ENCODE measurements at regions not wholly inside any gene's neighbourhood (a gene's known extent, or its start where the extent isn't known, plus 50 kb on each side); places are given as distances from the start of the nearest gene placed in this dataset.

DNA sequence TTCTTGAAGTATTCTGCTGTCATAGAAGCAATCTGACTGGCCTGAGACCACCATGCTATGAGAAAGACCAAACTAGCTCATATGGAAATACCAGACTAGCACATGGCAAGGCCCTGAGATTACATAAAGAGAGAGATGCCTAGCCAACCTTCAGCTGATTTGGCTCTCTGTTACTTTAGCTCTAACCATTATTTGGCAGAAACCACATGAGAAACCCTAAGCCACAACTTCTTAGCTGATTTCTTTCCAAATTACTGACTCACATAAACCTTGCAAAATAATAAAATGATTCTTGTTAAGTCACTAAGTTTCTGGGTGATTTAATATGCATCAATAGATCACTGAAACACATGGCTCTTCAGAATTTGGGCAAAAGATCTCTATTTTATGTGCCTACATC is 295.0 kb upstream of the ZNF521 start:
- Histone ChIP-seq H3K36me3 (ENCODE audit: low read depth, missing control alignments) (no peaks in the 10 kb centered on the region), H3K27me3 (no peaks in the 10 kb centered on the region), H3K4me3 (no peak overlapping the region), H3K9me3 (no peaks in the 10 kb centered on the region), H3K4me1 (no peaks in the 10 kb centered on the region), H3K27ac (no peak overlapping the region)
- no peak for DNase-seq
- TF ChIP-seq, protein P1, sequence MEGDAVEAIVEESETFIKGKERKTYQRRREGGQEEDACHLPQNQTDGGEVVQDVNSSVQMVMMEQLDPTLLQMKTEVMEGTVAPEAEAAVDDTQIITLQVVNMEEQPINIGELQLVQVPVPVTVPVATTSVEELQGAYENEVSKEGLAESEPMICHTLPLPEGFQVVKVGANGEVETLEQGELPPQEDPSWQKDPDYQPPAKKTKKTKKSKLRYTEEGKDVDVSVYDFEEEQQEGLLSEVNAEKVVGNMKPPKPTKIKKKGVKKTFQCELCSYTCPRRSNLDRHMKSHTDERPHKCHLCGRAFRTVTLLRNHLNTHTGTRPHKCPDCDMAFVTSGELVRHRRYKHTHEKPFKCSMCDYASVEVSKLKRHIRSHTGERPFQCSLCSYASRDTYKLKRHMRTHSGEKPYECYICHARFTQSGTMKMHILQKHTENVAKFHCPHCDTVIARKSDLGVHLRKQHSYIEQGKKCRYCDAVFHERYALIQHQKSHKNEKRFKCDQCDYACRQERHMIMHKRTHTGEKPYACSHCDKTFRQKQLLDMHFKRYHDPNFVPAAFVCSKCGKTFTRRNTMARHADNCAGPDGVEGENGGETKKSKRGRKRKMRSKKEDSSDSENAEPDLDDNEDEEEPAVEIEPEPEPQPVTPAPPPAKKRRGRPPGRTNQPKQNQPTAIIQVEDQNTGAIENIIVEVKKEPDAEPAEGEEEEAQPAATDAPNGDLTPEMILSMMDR (IDR thresholded peaks at IDR 0.05), result no peak
- no peak for TF ChIP-seq POLR2A (IDR thresholded peaks at IDR 0.05)
- intact Hi-C loops (cut with DNase I; ENCODE audit: low total_unique reads), result no loop called here

DNA sequence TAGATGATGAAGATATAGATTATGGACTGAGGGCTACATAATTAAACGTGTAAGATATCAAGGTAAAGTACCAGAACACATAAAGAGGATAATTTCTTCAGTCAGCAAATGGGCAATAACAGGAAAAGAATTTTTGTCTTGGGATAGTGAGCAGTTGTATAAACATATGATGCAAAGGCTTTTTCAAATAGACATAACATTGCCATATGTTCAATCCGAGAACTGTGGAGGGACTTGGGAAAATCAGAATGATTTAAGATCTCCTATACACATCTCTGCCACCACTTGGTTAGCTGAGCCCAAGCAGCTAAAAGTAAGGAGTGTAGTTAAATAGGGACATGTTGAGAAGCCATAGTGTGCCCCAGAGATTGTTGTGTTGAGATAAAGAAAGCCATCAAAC is 287.6 kb upstream of the ZNF521 start:
- intact Hi-C loops (cut with DNase I; ENCODE audit: low total_unique reads), result no loop called here
- Histone ChIP-seq H3K4me3 (no peak overlapping the region), H3K27ac (no peak overlapping the region), H3K9me3 (no peaks in the 10 kb centered on the region), H3K27me3 (no peaks in the 10 kb centered on the region), H3K36me3 (ENCODE audit: low read depth, missing control alignments) (no peaks in the 10 kb centered on the region), H3K4me1 (no peaks in the 10 kb centered on the region)
- DNase-seq, result no peak
- 83 to 90% methylated on average over 2 of the region's 2 CpGs for WGBS, 2 donors
- TF ChIP-seq, protein P1 (IDR thresholded peaks at IDR 0.05), result no peak
- no peak for TF ChIP-seq POLR2A (IDR thresholded peaks at IDR 0.05)

DNA sequence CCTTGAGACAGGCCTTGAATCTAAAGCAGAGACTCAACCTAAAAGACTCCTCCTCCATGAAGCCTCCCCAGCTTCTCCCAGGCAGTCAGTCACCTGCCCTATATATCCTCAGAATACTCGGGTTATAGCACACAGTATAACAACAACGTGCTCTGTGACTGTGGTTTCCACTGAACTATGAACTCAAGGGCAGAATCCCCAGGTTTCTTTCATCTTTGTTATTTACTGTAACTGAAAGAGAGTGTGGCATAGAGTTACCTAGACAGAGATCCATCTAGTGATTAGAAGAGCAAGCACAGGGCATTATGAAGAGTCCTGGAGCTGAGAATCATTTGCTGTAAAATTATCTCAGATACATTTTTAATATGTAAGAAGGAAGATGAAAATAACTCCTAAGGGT is 281.6 kb upstream of the ZNF521 start:
- Histone ChIP-seq H3K27ac (no peak overlapping the region), H3K4me1 (no peaks in the 10 kb centered on the region), H3K9me3 (no peaks in the 10 kb centered on the region), H3K36me3 (ENCODE audit: low read depth, missing control alignments) (no peaks in the 10 kb centered on the region), H3K4me3 (no peak overlapping the region), H3K27me3 (no peaks in the 10 kb centered on the region)
- no peak for DNase-seq
- intact Hi-C loops (cut with DNase I; ENCODE audit: low total_unique reads), result no loop called here
- 82% methylated on average over 2 of the region's 2 CpGs for WGBS, 2 donors
- TF ChIP-seq POLR2A (IDR thresholded peaks at IDR 0.05), result no peak
- TF ChIP-seq, protein P1 (IDR thresholded peaks at IDR 0.05), result no peak

DNA sequence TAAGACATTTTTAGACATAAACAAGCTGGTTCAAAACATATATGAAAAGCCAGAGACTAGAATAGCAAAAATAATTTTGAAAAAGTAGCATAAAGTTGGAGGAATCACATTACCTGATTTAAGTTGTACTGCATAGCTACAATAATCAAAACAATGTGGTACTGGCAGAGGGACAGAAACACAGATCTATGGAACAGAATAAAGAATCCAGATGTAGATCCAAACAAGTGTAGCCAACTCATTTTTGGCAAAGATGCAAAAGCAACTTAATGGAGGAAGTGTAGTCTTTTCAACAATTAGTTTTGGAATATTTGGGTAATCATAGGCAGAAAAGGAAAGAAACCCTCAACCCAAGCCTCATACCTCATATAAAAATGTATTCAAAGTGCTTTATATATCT is 278.7 kb upstream of the ZNF521 start:
- Histone ChIP-seq H3K4me3 (no peak overlapping the region), H3K9me3 (no peaks in the 10 kb centered on the region), H3K27me3 (no peaks in the 10 kb centered on the region), H3K27ac (no peak overlapping the region), H3K36me3 (ENCODE audit: low read depth, missing control alignments) (no peaks in the 10 kb centered on the region), H3K4me1 (no peaks in the 10 kb centered on the region)
- intact Hi-C loops (cut with DNase I; ENCODE audit: low total_unique reads), result no loop called here
- DNase-seq, result no peak
- TF ChIP-seq, protein P1 (IDR thresholded peaks at IDR 0.05), result no peak
- no peak for TF ChIP-seq POLR2A (IDR thresholded peaks at IDR 0.05)

DNA sequence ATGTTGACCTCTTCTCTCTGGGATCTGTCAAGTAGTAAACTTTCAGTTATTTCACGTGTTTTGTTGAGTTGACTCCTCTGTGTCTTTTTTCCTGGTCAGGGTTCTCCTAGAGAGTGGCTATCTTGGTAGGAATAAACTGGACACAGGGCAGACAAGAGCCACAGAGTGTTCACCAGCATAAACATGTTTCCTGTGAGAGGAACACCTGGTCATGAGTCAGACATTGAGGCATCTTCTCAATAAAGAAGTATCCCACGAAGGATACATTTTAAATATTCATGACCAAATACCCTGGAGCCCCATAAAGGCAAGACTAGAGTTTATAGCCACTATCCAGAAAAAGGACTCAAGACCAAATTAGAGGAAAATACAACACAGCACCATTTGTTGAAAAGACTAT is 269.7 kb upstream of the ZNF521 start:
- no peaks in the 10 kb centered on the region for H3K9me3 ChIP-seq
- H3K27me3 ChIP-seq, result no peaks in the 10 kb centered on the region
- WGBS, 2 donors, result 76 to 92% methylated on average over 2 of the region's 2 CpGs
- no peak for DNase-seq
- H3K4me3 ChIP-seq, result no peak overlapping the region
- no peaks in the 10 kb centered on the region for H3K36me3 ChIP-seq (ENCODE audit: low read depth, missing control alignments)
- no peaks in the 10 kb centered on the region for H3K4me1 ChIP-seq
- TF ChIP-seq, protein P1 (IDR thresholded peaks at IDR 0.05), result no peak
- no peak for TF ChIP-seq POLR2A (IDR thresholded peaks at IDR 0.05)
- intact Hi-C loops (cut with DNase I; ENCODE audit: low total_unique reads), result no loop called here
- H3K27ac ChIP-seq, result no peak overlapping the region
